ENCODE measurements at regions not wholly inside any gene's neighbourhood (a gene's known extent, or its start where the extent isn't known, plus 50 kb on each side); places are given as distances from the start of the nearest gene placed in this dataset.

DNA sequence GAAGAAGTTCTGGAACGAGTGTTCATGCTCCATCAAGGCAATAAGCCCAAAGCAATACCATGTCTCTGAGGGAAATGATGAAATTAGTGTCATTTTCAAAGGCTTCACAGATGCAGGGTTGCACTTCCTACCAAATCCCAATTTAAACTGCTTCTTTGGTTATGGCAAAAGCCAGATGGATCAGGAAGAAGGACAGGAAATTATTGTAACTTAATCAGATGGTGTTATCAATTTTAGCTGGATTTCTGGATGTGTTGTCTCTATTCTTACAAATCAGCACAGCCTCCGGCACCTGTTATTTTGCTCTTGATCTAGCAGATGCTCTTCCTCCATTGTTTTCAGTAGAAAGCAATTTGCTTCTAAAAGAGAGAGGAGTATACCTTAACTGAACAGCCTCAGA lies 693.4 kb downstream of the SOCS6 start:
- intact Hi-C loops (cut with micrococcal nuclease), result no loop called here
- H3K9me3 Mint-ChIP-seq, result peaks cover 17% of the 10 kb centered on the region
- POLR2A ChIA-PET, result no interaction called here
- CTCF ChIA-PET, result no interaction called here
- H3K27me3 Mint-ChIP-seq, result no peaks in the 10 kb centered on the region
- H3K36me3 Mint-ChIP-seq, result peaks cover 2% of the 10 kb centered on the region
- H3K27ac Mint-ChIP-seq, result no peak overlapping the region
- no peak for DNase-seq
- H3K4me3 Mint-ChIP-seq, result no peak overlapping the region
- no peaks in the 10 kb centered on the region for H3K4me1 Mint-ChIP-seq (ENCODE audit: low read depth)

DNA sequence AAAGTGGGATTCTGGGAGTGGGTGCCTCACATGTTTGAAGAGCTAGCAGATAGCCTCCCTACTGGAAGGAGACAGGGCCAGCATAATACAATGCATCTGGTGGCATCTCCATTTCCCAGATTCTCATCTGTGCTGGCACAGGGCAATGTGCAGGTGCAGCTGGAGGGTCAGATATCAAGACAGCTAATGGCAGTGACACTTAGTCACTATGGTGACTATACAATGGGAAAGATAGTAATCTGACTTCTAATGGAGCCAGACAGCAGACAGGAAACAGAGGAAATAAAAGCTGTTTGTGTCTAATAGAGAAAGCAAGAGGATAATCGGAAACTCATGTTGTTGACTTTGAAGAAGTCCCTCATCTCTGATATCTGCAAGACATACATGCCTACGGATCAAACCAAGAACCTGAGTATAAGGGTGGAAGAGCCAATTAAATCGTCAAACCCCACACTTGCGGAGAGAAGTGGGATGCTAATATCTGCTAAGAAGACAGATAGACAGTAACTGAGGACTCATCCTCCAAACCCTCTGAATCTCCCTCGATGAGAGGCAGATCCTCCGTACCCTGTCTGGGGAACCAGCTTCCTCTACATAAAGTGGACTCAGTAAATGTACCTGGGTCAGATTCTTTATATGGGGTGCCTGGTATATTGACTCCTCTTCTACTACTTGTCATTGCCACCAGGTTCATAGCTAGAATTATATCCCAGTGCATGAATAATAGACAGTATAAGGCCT lies 692.7 kb downstream of the SOCS6 start:
- H3K27me3 Mint-ChIP-seq, result no peaks in the 10 kb centered on the region
- no peak overlapping the region for H3K27ac Mint-ChIP-seq
- H3K4me3 Mint-ChIP-seq, result no peak overlapping the region
- intact Hi-C loops (cut with micrococcal nuclease), result no loop called here
- no peak for DNase-seq
- H3K9me3 Mint-ChIP-seq, result peaks cover 11% of the 10 kb centered on the region
- H3K4me1 Mint-ChIP-seq (ENCODE audit: low read depth), result no peaks in the 10 kb centered on the region
- peaks cover under 1% of the 10 kb centered on the region for H3K36me3 Mint-ChIP-seq
- CTCF ChIA-PET, result no interaction called here
- POLR2A ChIA-PET, result no interaction called here

DNA sequence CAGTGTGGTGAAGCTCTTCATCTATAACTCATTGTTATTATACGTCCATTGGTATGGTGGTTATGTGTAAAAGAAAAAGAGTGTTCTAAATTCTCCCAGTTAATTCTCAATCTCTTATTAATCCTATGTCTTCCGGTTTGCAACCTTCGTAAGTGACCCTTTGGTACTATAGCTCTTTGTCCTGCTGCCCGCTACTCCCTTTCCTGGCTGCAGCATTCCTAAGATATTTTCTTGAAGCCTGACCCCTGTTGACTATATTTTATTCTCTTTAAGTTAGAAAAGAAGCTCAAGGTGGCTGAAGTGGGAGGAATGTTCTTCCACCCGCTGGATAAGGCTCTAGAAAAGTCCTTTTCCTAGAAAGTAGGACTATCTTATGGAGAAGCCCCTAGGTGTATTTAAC lies 684.8 kb downstream of the SOCS6 start:
- Mint-ChIP-seq H3K4me3 (no peak overlapping the region), H3K36me3 (no peaks in the 10 kb centered on the region), H3K27me3 (no peaks in the 10 kb centered on the region), H3K4me1 (ENCODE audit: low read depth) (no peaks in the 10 kb centered on the region), H3K9me3 (no peaks in the 10 kb centered on the region), H3K27ac (no peak overlapping the region)
- DNase-seq, result no peak
- ChIA-PET POLR2A (no interaction called here), CTCF (no interaction called here)
- intact Hi-C loops (cut with micrococcal nuclease), result no loop called here

DNA sequence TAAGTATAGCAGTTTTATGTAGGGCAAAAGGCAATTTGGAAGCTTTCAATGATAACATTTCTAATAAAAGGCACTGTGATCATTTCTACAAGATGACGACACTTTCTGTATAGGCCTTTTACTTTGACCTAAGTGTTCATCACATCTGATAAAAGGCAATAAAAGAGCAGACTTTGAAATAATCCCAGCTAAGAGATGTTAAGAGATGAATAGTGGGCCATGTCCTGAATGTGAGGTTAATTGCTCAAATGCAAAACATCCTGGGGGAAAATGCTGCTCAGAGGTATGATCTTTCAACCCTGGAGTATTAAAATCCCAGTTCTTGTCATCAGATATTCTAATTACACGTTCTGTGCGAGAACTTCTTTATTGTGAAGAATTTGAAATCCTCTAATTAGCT lies 677.6 kb downstream of the SOCS6 start:
- intact Hi-C loops (cut with micrococcal nuclease), result no loop called here
- Mint-ChIP-seq H3K9me3 (no peaks in the 10 kb centered on the region), H3K4me1 (ENCODE audit: low read depth) (no peaks in the 10 kb centered on the region), H3K36me3 (no peaks in the 10 kb centered on the region), H3K27ac (no peak overlapping the region), H3K4me3 (no peak overlapping the region), H3K27me3 (no peaks in the 10 kb centered on the region)
- DNase-seq, result no peak
- CTCF ChIA-PET, result interaction anchor here (0.6 to 0.7 kb wide), 2 partner anchors 15 to 67 kb away, joined by 3 read pairs; no protein-coding TSS in a partner anchor
- POLR2A ChIA-PET, result no interaction called here

DNA sequence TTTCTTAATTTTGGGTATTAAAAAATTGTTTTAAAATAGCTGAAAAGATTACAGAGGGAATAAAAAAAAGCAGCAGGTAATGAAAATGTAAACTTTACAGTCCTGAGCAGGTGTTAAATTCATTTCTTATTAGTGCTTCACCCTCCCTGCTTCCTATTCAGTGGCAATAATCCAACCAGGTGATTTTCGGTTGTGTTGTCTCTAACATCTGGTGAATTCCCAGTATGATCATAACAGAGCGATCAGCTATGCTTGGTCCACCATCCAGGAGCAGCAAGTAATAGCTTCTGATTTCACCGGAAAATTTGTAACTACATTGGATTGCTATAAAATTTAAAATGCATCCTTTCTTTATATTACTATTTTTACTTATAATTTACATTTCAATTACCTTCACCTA lies 673.1 kb downstream of the SOCS6 start:
- no peaks in the 10 kb centered on the region for H3K4me1 Mint-ChIP-seq (ENCODE audit: low read depth)
- no peak overlapping the region for H3K27ac Mint-ChIP-seq
- H3K36me3 Mint-ChIP-seq, result no peaks in the 10 kb centered on the region
- POLR2A ChIA-PET, result no interaction called here
- intact Hi-C loops (cut with micrococcal nuclease), result no loop called here
- no peak overlapping the region for H3K4me3 Mint-ChIP-seq
- CTCF ChIA-PET, result no interaction called here
- no peaks in the 10 kb centered on the region for H3K9me3 Mint-ChIP-seq
- H3K27me3 Mint-ChIP-seq, result no peaks in the 10 kb centered on the region
- DNase-seq, result no peak

DNA sequence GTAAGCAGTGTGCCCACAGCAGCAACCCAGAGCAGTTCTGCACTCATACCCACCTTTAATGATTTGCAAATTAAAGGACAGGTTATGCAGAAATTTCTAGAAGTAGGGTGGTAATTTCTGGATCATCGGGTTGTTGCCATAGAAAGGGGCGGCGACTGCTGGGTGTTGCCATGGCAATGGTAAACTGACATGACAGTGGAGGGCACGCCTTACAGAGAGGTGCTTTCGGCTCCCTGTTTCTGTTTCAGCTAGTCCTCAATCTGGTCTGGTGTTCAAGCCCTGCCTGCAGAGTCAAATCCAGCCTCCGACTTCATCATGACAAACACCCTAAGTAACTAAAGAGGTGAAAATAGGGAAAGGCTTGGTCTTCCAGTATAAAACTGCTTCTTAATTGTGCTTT lies 667.7 kb downstream of the SOCS6 start:
- Mint-ChIP-seq H3K36me3 (no peaks in the 10 kb centered on the region), H3K27me3 (no peaks in the 10 kb centered on the region), H3K27ac (no peak overlapping the region), H3K4me3 (no peak overlapping the region), H3K9me3 (no peaks in the 10 kb centered on the region), H3K4me1 (ENCODE audit: low read depth) (no peaks in the 10 kb centered on the region)
- POLR2A ChIA-PET, result no interaction called here
- DNase-seq, result no peak
- CTCF ChIA-PET, result no interaction called here
- intact Hi-C loops (cut with micrococcal nuclease), result no loop called here

DNA sequence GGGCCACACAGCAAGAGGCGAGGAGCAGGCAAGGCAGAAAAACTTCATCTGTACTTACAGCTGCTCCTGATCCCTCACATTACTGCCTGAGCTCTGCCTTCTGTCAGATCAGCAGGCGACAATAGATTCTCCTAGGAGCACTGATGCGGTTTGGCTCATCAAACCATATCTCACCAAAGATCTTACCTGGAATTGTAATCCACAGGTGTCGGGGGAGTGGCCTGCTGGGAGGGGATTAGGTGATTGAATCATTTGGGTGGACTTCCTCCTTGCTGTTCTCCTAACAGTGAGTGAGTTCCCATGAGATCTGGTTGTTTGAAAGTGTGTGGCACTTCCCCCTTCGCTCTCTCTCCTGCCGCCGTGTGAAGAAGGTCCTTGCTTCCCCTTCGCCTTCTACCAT lies 647.3 kb downstream of the SOCS6 start:
- ChIA-PET CTCF (no interaction called here), POLR2A (no interaction called here)
- no peak for DNase-seq
- no peak overlapping the region for H3K27ac Mint-ChIP-seq
- H3K4me1 Mint-ChIP-seq (ENCODE audit: low read depth), result no peaks in the 10 kb centered on the region
- H3K9me3 Mint-ChIP-seq, result no peaks in the 10 kb centered on the region
- H3K4me3 Mint-ChIP-seq, result no peak overlapping the region
- intact Hi-C loops (cut with micrococcal nuclease), result loop anchor here (10.0 kb wide), 2 partner anchors 1609 to 1739 kb away; partner anchors contain the start of gene CBLN2
- H3K27me3 Mint-ChIP-seq, result no peaks in the 10 kb centered on the region
- no peaks in the 10 kb centered on the region for H3K36me3 Mint-ChIP-seq

DNA sequence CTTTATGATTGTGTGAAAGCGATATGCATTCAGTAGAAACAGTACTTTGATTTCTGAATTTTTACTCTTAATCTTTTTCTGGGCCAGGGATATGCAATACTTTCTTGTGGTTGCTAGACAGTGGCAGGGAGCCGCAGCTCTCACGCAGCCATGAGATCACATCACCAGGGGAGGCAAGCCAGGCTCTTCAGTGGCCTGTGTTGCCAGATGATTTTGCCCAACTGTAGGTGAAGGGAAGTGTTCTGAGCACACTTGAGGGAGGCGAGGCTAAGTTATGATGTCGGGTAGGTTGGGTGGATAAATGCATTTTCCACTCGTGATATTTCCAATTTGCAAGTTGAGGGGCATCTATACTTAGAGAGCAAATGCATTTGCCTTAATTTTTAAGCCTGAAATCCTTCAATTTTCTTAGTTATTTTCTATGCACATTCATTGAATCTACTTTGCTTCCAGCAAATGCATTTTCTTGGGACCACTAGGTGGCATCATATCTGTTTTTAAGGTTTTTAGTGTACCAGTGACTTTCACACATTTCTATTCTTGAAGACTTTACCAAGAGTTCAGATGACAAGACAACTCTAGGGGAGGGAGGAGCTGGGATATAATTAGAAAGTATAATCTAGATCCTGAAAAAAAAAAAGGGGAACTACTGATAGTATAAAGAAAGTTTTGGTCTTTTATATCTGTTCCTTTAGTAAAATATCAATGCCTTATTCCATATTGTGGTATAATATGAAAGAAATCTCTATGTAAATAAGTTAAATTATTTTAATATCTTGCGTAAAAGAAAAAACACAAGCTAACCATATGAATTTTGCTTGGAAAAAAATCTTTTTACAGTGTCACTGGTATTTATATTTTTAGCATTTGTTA lies 643.3 kb downstream of the SOCS6 start:
- CTCF ChIA-PET, result no interaction called here

DNA sequence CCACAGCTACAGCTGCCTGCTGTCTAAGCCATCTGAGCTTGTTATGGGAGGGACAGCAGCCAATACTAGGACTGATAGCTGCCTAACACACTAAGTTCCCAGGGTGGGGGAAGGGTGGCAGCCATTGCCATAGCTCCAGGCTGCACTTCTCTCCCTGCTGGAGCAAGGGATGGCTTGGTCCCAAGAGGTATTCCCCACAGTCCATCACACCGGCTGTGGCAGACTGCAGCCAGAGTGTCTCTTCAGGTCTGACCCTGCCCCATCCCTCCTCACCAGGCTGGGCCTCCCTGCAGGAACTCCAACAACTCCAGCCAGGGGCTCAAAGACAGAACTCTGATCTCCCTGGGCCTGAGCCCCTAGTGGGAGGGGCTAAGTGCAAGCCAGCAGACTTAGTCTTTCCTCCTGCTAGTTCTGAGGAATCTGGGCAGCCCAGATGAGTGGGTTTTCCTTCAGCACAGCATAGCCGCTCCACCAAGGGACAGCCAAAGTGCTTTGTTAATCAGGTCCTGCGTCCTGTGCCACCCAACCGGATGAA lies 632.1 kb downstream of the SOCS6 start:
- CTCF ChIA-PET, result no interaction called here
- Mint-ChIP-seq H3K27ac (no peak overlapping the region), H3K9me3 (no peaks in the 10 kb centered on the region), H3K27me3 (no peaks in the 10 kb centered on the region), H3K4me3 (no peak overlapping the region), H3K36me3 (no peaks in the 10 kb centered on the region), H3K4me1 (ENCODE audit: low read depth) (no peaks in the 10 kb centered on the region)
- POLR2A ChIA-PET, result no interaction called here
- intact Hi-C loops (cut with micrococcal nuclease), result no loop called here
- no peak for DNase-seq

More for the DNA sequence above, 643.3 kb downstream of the SOCS6 start:
- no peak overlapping the region for H3K4me3 Mint-ChIP-seq
- H3K36me3 Mint-ChIP-seq, result no peaks in the 10 kb centered on the region
- no peaks in the 10 kb centered on the region for H3K27me3 Mint-ChIP-seq
- no peak for DNase-seq
- no peaks in the 10 kb centered on the region for H3K4me1 Mint-ChIP-seq (ENCODE audit: low read depth)
- H3K27ac Mint-ChIP-seq, result no peak overlapping the region
- intact Hi-C loops (cut with micrococcal nuclease), result loop anchor here (10.0 kb wide), 2 partner anchors 1613 to 1743 kb away; partner anchors contain the start of gene CBLN2
- H3K9me3 Mint-ChIP-seq, result no peaks in the 10 kb centered on the region
- POLR2A ChIA-PET, result no interaction called here

DNA sequence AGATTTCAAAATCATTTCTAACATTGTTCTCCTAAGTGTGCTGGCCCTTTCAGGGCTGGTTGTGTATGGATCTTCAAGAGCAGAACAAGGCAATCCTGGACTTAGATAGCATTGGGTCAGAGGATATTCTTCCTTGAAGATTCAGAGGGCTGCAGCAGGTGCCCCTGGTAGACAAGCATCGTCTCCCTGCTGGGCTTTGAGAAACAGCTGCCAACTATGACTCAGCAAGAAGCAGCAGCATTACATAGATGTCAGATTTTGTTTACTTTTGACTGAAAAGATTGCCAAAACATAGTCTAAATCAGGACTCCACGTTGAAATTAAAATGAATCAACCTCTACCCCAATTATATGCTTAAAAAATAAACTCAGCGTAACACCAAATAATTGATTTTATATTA lies 618.8 kb downstream of the SOCS6 start:
- POLR2A ChIA-PET, result no interaction called here
- H3K4me1 Mint-ChIP-seq (ENCODE audit: low read depth), result no peaks in the 10 kb centered on the region

DNA sequence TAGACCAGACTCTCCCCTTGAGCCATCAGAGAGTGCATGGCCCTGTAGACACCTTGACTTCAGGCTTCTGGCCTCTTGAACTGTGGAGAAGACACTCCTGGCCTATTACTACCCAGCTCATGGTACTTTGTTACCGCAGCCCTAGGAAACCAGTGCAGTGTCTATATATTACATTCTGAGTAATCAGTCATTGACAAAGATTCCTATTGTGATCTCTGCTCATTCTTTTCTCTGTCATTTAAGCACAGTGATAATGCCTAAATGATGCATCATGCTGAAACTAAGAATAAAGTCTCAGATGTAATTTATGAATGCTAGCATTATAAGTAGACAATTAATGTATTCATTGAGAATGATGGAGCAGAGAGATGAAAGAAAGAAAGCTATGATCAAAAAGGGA lies 603.5 kb downstream of the SOCS6 start:
- H3K4me3 Mint-ChIP-seq, result no peak overlapping the region
- H3K9me3 Mint-ChIP-seq, result peaks cover 3% of the 10 kb centered on the region
- no peaks in the 10 kb centered on the region for H3K27me3 Mint-ChIP-seq
- intact Hi-C loops (cut with micrococcal nuclease), result no loop called here
- ChIA-PET POLR2A (no interaction called here), CTCF (no interaction called here)
- no peaks in the 10 kb centered on the region for H3K4me1 Mint-ChIP-seq (ENCODE audit: low read depth)
- no peaks in the 10 kb centered on the region for H3K36me3 Mint-ChIP-seq
- H3K27ac Mint-ChIP-seq, result no peak overlapping the region
- DNase-seq, result no peak

More for the DNA sequence above, 618.8 kb downstream of the SOCS6 start:
- Mint-ChIP-seq H3K27ac (no peak overlapping the region), H3K4me3 (no peak overlapping the region), H3K9me3 (peaks cover 6% of the 10 kb centered on the region), H3K36me3 (peaks cover 1% of the 10 kb centered on the region), H3K27me3 (no peaks in the 10 kb centered on the region)
- CTCF ChIA-PET, result no interaction called here
- DNase-seq, result no peak
- intact Hi-C loops (cut with micrococcal nuclease), result no loop called here

DNA sequence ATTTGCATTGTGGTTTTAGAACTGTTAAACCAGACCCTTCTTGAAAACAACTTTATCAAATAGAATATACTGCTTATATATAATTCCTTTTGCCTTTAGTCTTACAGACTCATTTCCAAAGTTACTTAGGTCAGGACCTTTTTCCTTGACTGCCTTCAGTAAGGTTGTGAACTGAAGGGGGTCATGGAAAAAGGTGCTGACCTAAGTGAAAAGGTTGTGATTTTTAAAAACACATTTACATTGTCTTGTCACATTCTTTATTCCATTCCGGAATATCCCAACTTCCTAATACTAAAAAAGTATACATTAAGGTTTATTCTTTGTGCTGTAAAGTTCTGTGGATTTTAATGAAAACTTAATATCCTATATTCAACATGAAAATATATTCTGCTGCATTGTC lies 581.4 kb downstream of the SOCS6 start:
- H3K4me3 Mint-ChIP-seq, result no peak overlapping the region
- POLR2A ChIA-PET, result no interaction called here
- CTCF ChIA-PET, result no interaction called here
- intact Hi-C loops (cut with micrococcal nuclease), result no loop called here
- H3K4me1 Mint-ChIP-seq (ENCODE audit: low read depth), result no peaks in the 10 kb centered on the region
- H3K27ac Mint-ChIP-seq, result no peak overlapping the region
- peaks cover 8% of the 10 kb centered on the region for H3K9me3 Mint-ChIP-seq
- DNase-seq, result no peak
- no peaks in the 10 kb centered on the region for H3K36me3 Mint-ChIP-seq
- H3K27me3 Mint-ChIP-seq, result no peaks in the 10 kb centered on the region

DNA sequence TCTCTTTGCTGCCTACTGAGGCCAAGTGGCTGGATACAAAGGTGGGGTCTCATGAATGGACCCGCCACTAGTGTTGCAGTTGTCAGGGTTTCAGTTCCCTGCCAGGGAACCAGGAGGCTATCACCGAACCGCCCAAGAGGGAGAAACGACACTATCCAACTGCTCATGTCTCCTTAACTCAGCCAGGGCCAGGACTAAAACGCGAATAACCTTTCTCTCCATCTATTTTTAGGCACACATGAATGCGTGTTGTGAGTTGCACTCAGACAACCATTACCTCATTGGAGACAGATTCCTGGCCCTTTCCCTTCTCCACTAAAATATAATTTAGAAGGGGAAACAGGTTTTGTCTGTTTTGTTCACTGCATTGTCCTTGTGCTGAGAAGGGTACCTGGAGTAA lies 559.5 kb downstream of the SOCS6 start:
- DNase-seq, result no peak
- CTCF ChIA-PET, result no interaction called here
- no peaks in the 10 kb centered on the region for H3K36me3 Mint-ChIP-seq
- no peak overlapping the region for H3K27ac Mint-ChIP-seq
- H3K4me3 Mint-ChIP-seq, result no peak overlapping the region
- intact Hi-C loops (cut with micrococcal nuclease), result no loop called here
- H3K27me3 Mint-ChIP-seq, result no peaks in the 10 kb centered on the region
- no peaks in the 10 kb centered on the region for H3K4me1 Mint-ChIP-seq (ENCODE audit: low read depth)
- POLR2A ChIA-PET, result no interaction called here
- H3K9me3 Mint-ChIP-seq, result no peaks in the 10 kb centered on the region

Measured in activated CD4-positive, alpha-beta memory T cell treated with anti-CD3 and anti-CD28 coated beads for 36 hours (primary cell).